Choroid plexus epithelial cell (primary cell): ENCODE measurements at regions not wholly inside any gene's neighbourhood (a gene's known extent, or its start where the extent isn't known, plus 50 kb on each side); places are given as distances from the start of the nearest gene placed in this dataset.

Experiments
- DNase-seq: peaks from one replicate; pipeline ENCODE4 v3.0.0-alpha.2; 2010; ENCODE audit warnings: low read depth
- H3K4me3 ChIP-seq: 2 replicates; pipeline ENCODE4 v1.5.1; 2011; ENCODE audit warnings: low read depth, mild to moderate bottlenecking, control low read depth, low read length, moderate library complexity
- TF ChIP-seq, protein P1 (sequence below): conservative IDR thresholded peaks from 2 replicates; pipeline ENCODE4 v1.5.1; 2011; ENCODE audit warnings: low read depth, mild to moderate bottlenecking, control low read depth, inconsistent platforms, low read length, moderate library complexity

GRCh38 chr4:127237581-127237980 lies 395.2 kb upstream of the INTU start:
- no peak overlapping the region for H3K4me3 ChIP-seq
- TF ChIP-seq, protein P1, sequence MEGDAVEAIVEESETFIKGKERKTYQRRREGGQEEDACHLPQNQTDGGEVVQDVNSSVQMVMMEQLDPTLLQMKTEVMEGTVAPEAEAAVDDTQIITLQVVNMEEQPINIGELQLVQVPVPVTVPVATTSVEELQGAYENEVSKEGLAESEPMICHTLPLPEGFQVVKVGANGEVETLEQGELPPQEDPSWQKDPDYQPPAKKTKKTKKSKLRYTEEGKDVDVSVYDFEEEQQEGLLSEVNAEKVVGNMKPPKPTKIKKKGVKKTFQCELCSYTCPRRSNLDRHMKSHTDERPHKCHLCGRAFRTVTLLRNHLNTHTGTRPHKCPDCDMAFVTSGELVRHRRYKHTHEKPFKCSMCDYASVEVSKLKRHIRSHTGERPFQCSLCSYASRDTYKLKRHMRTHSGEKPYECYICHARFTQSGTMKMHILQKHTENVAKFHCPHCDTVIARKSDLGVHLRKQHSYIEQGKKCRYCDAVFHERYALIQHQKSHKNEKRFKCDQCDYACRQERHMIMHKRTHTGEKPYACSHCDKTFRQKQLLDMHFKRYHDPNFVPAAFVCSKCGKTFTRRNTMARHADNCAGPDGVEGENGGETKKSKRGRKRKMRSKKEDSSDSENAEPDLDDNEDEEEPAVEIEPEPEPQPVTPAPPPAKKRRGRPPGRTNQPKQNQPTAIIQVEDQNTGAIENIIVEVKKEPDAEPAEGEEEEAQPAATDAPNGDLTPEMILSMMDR = no peak
- DNase-seq = no peak

- no peak for DNase-seq
- TF ChIP-seq, protein P1 = no peak
- no peak overlapping the region for H3K4me3 ChIP-seq
These were observed 393.7 kb upstream of the INTU start for GRCh38 chr4:127238956-127239475.

DNA sequence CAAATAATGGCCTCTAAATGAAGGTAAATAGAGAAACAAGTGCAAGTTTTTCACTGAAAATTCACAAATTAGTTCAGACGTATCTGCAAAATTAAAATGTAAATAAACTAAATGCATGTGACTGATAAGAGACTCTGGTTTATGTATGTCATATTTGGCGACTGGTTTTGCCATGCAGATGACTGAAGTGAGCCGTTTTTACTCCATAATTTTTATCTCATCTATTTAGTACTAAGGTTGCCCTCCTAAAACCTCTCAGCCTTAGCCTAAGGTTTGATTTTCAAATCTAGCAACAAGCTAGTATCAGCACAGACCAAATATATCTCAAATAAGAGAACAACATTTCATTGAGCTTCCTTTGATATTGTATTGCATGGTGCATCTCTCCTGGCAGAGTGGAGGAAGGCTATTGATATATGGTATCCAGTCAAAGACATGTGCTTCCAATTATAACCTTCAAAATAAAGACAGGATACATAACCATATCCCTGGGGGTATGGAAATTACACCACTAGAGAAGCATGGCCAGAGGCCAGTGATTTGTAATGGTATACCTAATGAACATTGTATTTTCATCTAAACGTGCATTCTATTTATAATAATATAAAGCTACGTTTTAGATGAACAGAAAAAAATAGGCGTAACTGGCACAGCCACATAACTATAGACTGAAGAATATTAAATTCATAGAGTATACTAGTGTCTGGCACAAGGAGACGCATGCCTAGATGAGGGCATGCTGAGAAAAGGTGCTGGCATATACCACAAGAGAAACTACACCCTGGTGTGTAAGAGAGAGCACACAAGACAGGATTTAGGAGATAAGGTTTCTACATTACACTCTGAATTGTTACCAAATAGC lies 392.6 kb upstream of the INTU start:
- H3K4me3 ChIP-seq = no peak overlapping the region
- TF ChIP-seq, protein P1 = no peak
- DNase-seq = no peak

DNA sequence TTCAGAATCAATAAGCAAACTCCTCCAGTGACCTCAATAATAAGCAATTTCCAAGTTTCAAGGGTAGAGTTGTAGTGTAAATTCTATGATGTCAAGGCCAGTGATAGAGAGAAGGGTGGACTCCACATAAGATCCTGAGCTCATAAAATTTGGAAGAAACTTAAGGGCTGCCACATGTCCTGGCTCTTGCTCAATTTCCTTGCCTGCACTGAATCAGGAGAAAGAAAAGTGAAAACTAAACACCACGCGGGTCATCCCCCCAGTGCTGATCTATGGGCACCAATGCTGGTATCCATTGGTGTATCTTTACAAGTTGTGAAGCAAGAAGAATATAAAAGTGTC lies 392.0 kb upstream of the INTU start:
- TF ChIP-seq, protein P1 = no peak
- H3K4me3 ChIP-seq = no peak overlapping the region
- no peak for DNase-seq

DNA sequence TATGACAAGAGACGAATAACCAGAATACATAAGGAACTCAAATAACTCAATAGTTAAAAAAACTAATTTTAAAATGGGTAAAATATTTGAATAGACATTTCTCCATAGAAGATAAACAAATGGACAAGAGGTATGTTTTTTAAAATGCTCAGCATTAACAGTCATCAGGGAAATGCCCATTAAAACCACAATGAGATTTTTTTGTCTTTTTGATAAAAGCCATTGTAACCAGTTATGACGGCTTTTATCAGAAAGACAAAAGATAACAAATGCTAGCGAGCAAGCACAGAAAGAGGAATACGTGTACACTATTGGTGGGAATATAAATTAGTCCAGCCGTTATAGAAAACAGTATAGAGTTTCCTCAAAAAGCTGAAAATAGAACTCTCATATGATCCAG lies 388.2 kb upstream of the INTU start:
- TF ChIP-seq, protein P1 = no peak
- no peak for DNase-seq
- no peak overlapping the region for H3K4me3 ChIP-seq

DNA sequence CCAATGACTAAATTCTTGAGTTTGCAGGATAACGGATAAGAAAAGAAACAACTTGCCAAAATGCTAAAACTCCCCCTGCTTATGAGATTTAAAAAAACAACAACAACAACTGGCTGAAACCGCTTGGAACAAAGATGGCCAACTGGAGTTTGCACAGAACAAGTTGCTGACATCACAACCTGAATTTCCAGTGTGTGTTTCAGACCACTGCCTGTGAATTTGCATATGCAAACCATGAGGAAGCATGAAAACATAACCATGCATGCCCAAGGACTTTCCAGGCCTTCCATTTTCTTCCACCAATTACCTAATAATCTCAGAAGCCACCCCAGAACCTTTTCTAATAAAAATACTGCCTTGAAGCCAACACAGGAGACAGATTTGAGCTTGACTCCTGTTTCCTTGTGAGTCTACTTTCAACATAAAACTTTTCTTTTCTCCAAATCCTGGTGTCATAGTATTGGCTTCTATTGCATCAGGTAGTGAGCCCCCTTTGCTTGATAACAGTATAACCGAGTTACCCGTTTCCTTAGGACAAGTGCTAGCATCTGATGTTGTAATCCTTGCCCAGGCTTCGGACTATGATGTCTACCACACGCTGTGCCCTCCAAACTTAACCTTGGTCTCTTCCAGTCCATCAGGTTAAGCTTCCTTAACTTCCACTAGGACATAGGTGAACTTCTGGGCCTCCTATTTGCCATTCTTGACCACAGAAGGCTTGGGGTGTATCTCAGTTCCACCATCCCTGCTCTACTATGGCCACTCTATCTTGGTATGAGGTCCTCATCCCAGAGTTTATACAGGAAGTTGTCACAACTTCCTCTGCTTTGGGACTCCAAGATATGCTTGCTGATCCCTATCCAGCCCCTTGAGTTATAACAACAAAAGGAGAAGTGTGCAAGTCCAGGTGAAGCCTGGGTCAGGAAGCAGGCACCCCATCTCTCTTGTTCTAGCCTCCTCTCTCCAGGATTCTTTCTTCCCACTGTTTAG lies 385.5 kb upstream of the INTU start:
- DNase-seq = no peak
- TF ChIP-seq, protein P1 = no peak

More for the DNA sequence above, 385.5 kb upstream of the INTU start:
- no peak overlapping the region for H3K4me3 ChIP-seq
